Glomerular visceral epithelial cell (primary cell): ENCODE measurements at regions not wholly inside any gene's neighbourhood (a gene's known extent, or its start where the extent isn't known, plus 50 kb on each side); places are given as distances from the start of the nearest gene placed in this dataset.
"Not testable (repeated sequence)": the region's sequence is repeated elsewhere in the genome, so short reads cannot be mapped to it uniquely, and the experiment has no call there.

ENCODE experiments used
- DNase-seq: peaks from one replicate; pipeline ENCODE4 v3.0.0-alpha.2; 2016; ENCODE audit errors: extremely low spot score

- DNase-seq, result no peak
These were observed 111.3 kb upstream of the MRI1 start for GRCh38 chr19:13652810-13653590.

- no peak for DNase-seq
These were observed 117.6 kb upstream of the MRI1 start for GRCh38 chr19:13646758-13647157.

- no peak for DNase-seq
These were observed 119.7 kb upstream of the MRI1 start for GRCh38 chr19:13644645-13645044.

GRCh38 chr19:13640611-13641010, 123.7 kb upstream of the MRI1 start:
- DNase-seq, result no peak

GRCh38 chr19:13639342-13639929, 124.9 kb upstream of the MRI1 start:
- DNase-seq, result no peak

GRCh38 chr19:13637664-13638063, 126.7 kb upstream of the MRI1 start:
- no peak for DNase-seq

- DNase-seq, result no peak
These were observed 128.4 kb upstream of the CACNA1A start for GRCh38 chr19:13634658-13635057.

GRCh38 chr19:13633522-13633922, 127.2 kb upstream of the CACNA1A start:
- no peak for DNase-seq

GRCh38 chr19:13633109-13633508, 126.8 kb upstream of the CACNA1A start:
- DNase-seq, result peak; percentile 58

GRCh38 chr19:13632164-13632563, 125.9 kb upstream of the CACNA1A start:
- not testable (repeated sequence) for DNase-seq

GRCh38 chr19:13629687-13630357, 123.5 kb upstream of the CACNA1A start:
- DNase-seq, result no peak

GRCh38 chr19:13627531-13627930, 121.3 kb upstream of the CACNA1A start:
- DNase-seq, result no peak

GRCh38 chr19:13623716-13624710, 117.7 kb upstream of the CACNA1A start:
- DNase-seq, result no peak

GRCh38 chr19:13622766-13623715, 116.8 kb upstream of the CACNA1A start:
- DNase-seq, result no peak

- DNase-seq, result peak; percentile 88
These were observed 115.1 kb upstream of the CACNA1A start for GRCh38 chr19:13621413-13621812.

- no peak for DNase-seq
These were observed 112.9 kb upstream of the CACNA1A start for GRCh38 chr19:13619203-13619632.

GRCh38 chr19:13615890-13616289, 109.6 kb upstream of the CACNA1A start:
- DNase-seq, result no peak

- no peak for DNase-seq
These were observed 107.2 kb upstream of the CACNA1A start for GRCh38 chr19:13613447-13613846.

GRCh38 chr19:13611596-13611995, 105.3 kb upstream of the CACNA1A start:
- DNase-seq, result no peak

- DNase-seq, result no peak
These were observed 103.9 kb upstream of the CACNA1A start for GRCh38 chr19:13610039-13610691.
